ENCODE measurements at regions not wholly inside any gene's neighbourhood (a gene's known extent, or its start where the extent isn't known, plus 50 kb on each side); places are given as distances from the start of the nearest gene placed in this dataset.
"Not testable (repeated sequence)": the region's sequence is repeated elsewhere in the genome, so short reads cannot be mapped to it uniquely, and the experiment has no call there.

DNA sequence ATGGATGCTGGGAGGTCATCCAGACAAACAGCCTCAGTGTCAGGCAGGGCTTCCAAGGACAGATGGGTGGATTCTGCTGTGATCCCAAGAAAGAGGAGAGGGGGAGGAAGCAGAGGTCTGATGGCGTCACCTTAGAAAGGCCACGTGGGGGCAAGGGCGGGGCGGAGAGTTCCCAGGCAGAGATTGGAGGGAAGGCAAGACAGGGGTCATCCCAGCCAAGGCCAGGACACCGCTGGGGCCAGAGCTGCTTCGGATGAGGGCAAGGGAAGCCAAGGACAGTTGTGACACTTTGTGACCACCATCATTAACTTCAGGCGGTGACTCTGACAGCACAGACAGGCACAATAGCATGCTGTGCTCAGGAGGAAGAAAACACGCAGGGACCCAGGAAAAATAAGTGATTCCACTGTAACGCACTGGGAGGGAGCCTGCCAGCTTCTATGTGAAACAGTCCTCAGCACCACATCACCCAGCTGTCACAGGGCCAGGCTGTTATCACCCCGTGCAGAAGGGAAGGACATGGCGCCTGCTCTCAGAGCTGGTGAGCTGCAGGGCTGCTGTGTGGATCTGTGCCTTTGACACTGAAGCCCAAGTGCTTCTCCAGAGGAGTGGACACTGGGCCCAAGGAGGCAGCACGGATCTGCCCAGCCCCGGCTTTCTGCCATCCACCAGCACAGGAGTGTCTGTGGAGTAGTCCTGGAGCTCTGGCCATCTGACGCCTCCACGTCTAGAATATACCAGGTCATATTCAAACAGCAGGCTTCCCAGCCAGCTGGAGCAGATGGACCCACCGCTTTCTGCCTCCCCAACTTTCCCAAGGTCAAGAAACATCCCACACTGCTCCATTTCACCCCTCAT is 204.1 kb downstream of the NDUFA10 start:
- DNase-seq (ENCODE audit: low read depth in 1 of 2, low spot score in 1 of 2): no peak

DNA sequence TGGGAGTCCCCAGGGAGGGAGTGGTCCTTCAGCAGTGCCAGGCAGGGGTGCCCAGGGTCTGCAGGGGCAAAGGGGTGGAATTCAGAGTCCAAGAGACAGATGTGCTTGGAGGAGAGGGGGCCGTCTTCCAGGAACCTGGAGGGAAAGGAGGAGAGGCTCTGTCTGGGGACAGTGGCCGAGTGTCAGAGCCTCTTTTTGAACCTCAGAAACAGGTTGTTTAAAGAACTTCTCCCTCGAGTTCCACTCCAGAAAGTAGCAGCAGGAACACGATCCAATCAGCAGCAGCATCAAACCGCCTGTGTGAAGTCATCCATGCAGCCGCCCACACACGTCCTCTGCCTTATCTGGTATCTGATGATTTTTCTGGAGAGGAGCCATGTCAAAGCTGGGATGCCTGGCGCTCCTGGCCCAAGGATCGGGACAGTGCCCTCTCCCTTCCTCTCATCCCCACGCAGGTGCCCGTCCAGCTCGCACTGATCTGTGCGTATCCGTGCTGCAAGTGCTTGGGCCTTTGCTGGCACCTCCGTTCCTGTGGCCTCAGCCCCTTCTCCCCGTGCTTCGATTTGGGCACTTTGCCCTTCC is 205.1 kb downstream of the NDUFA10 start:
- DNase-seq (ENCODE audit: low read depth in 1 of 2, low spot score in 1 of 2): no peak

DNA sequence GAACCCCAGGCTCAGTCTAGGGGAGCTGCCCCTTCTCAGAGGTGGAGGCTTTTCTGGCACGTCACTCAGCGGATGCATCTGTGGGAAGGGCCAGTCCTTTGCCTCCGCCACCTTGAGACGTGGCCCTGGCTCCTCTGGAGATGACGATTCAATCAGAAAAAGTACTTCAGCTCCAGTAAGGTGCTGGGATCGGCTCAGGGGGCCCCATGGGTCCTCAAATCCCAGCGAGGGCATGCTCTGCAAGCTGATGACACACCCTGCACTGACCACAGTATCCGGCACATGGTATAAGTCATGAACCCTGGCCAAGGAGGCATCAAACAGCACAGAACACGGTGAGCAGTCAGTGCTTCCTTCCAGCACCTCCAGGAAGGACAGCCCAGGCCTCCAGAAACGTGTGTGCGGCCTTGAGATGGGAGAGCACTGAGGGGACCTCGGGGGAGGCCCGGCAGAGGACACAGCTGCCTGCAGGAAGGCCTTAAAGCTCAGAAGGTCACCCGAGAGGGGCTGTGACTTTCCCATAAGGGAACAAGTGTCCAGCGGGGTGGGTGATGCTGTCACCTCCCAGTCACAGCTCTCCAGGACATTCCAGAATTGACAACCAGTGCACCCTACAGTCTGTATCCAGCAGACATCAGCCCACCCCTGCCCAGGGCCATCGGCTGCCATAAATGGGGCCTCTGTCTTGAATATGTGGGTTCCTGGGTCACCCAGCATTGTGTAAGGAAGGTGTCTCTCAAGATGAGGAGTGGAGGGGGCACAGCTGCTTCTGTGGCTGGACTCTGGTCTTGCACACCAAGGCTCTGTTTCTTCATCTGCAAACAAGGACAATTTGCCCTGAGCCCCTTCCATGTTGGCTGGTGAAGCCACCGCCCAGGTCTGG is 205.8 kb downstream of the NDUFA10 start:
- no peak for DNase-seq (ENCODE audit: low read depth in 1 of 2, low spot score in 1 of 2)

DNA sequence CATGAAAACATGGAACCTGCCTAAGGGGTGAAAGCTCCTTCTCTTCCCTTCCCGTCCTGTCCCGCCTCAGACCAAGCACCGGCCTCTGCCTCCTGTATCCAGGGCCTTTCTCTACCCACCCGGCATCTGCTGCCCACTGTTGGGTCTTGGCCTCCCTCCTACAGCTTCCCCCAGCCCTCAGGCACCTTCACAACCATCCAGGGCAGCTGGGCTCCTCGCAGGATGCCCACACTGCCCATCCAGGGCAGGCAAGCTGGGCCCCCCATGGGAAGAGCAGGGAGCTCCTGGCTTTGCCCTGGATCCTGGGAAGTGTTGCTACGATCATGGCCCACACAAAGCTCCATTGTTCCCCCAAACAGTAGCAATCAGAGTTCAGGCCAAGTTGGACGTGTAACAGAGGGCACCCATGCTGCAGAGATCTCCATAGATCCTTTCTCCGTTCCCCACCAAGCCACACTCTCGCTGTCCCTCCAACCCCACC is 206.6 kb downstream of the NDUFA10 start:
- no peak for DNase-seq (ENCODE audit: low read depth in 1 of 2, low spot score in 1 of 2)

DNA sequence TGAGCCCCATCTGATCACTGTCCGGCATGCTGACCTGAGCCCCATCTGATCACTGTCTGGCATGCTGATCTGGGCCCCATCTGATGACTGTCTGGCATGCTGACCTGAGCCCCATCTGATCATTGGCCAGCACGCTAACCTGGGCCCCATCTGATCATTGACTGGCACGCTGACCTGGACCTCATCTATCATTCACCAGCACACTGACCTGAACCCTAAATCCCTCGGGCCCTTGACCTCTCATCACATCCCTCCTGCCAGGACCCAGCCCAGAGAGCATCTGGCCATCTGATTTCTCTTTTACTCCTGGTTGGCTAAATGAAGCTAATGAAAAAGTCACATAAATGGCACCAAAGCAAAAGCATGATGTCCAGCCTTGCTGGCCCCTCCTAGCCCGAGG is 207.1 kb downstream of the NDUFA10 start:
- DNase-seq (ENCODE audit: low read depth in 1 of 2, low spot score in 1 of 2): no peak

DNA sequence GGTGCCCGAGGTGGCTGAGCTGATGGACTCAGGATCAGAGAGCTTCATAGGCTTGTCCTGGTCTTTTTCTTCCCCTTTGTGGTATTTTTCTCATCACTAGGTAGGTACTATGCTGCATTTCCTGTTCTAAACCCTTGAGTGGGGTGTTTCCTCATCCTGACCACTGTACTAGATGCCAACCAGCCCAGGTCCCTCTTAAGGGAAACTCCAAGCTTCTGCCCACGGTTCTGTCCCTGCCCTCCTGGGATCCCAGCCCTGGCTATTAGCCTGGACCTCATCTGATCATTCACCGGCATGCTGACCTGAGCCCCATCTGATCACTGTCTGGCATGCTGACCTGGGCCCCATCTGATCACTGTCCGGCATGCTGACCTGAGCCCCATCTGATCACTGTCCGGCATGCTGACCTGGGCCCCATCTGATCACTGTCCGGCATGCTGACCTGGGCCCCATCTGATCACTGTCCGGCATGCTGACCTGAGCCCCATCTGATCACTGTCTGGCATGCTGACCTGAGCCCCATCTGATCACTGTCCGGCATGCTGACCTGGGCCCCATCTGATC is 207.6 kb downstream of the NDUFA10 start:
- DNase-seq (ENCODE audit: low read depth in 1 of 2, low spot score in 1 of 2): not testable (repeated sequence)

DNA sequence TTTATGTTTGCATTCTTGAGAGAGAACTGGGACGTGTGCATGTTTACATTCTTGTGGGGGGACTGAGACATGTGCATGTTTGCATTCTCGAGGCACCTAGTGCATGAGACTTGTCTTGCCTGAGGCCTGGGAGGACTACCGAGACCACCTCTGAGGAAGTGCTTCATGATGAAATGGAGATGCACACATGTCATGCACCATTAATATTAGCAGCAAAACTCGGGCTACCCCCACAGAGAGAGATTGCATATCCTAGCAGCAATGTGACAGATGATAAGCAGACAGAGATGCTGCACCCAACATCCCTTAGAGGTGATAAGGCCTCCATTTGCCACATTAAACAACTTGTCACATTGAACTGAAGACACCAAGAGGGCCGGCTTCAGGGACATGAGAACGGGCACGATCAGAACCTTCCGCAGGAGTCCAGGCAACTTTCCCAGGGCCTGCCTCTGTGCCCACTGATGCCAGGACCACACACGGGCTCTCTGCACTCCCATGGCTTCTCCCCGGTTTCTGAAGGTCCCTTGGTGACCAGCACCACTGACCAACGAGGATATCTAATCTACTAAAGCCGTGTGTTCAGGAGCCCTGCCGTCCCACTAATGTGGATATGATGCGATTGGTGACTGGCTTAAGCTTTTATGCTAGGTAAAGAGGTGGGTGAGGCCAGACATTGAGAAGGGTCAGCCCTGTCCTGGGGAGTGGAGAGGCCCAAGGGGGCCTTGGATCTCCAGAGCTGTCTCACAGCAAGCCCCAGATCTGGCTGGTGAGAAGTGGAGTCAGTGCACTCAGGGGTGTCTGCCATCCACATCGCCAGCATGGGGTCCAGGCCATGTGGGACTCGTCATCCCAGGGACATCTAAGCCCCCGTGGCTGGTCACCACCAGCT is 208.3 kb downstream of the NDUFA10 start:
- no peak for DNase-seq (ENCODE audit: low read depth in 1 of 2, low spot score in 1 of 2)

DNA sequence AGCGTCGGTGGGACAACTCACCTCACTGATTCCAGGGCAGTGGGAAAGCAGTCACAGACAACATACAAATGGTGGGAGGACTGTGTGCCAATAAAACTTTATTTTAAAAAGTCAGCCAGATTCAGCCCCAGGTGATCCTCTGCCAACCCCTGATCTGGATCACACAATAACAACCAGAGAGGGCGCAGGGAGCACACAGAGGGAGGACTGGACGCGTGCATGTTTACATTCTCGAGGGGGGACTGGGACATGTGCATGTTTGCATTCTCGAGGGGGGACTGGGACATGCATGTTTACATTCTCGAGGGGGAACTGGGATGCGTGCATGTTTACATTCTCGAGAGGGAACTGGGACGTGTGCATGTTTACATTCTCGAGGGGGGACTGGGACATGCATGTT is 209.5 kb downstream of the NDUFA10 start:
- DNase-seq (ENCODE audit: low read depth in 1 of 2, low spot score in 1 of 2): no peak

DNA sequence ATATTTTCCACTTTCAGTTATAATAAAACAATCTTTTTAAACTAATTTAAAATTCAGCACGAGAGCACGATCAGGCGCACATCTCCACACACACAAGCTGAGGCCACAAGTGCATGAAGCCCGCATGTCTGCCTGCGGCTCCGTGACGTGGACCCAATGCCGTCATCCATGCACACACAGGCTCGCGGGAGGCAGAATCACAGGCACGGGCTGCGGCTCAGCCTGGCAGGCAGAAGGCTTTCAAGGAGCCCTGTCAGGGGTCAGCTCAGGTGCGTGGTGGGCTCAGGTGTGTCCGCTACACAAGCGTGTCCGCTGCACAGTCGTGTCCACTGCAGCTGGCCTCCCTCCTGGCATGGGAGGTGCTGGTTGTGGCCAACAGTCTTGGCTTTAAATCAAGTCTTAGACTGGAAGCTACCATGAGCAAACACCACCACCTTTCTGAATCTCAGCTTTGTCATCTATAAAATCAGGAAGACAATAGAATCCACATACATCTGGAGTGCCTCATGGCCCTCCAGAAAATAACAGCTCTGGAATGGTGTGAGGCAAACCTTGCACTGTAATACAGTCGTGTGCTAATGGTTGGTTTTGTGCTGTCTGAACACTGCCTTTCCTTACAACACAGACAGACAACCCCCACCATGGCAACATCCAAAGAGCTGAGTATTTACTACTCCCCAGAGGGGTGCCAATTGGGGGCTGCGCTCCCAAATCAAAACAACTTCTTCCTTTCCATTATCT is 210.1 kb downstream of the NDUFA10 start:
- DNase-seq (ENCODE audit: low read depth in 1 of 2, low spot score in 1 of 2): no peak

DNA sequence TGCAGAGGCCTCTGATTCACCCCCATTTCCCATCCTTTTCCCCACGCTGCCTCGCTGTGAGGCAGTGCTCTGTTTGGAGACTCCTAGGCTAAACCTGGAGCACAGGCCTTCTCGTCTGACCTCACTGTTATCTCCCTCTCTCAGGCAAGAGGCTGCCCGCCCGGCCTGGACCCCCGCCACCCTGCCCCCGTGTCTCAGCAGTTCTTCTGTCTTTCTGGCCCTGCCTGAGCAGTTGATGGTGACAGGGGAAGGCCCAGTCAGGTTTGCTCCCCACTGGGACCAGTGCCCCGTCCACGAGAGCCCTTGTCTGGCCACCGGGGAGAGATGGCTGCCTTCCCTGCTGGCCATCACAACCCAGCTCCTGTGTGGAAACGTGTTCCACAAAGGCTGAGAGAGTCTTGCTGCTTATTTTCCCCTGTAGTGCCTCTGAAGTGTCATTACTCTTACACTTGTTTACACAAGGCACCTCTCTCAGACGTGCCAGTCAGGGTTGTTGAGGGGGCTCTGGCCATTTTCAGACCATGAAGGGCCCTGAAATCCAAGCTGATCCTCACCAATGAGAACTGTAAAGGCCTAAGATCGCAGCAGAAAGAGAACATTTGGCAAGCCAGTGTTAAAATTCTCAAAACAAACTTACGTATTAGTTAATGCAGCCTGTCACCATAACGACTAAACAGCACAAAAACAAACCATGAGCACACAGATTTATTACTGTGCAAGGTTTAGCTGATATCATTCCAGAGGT is 210.9 kb downstream of the NDUFA10 start:
- DNase-seq (ENCODE audit: low read depth in 1 of 2, low spot score in 1 of 2): no peak

DNA sequence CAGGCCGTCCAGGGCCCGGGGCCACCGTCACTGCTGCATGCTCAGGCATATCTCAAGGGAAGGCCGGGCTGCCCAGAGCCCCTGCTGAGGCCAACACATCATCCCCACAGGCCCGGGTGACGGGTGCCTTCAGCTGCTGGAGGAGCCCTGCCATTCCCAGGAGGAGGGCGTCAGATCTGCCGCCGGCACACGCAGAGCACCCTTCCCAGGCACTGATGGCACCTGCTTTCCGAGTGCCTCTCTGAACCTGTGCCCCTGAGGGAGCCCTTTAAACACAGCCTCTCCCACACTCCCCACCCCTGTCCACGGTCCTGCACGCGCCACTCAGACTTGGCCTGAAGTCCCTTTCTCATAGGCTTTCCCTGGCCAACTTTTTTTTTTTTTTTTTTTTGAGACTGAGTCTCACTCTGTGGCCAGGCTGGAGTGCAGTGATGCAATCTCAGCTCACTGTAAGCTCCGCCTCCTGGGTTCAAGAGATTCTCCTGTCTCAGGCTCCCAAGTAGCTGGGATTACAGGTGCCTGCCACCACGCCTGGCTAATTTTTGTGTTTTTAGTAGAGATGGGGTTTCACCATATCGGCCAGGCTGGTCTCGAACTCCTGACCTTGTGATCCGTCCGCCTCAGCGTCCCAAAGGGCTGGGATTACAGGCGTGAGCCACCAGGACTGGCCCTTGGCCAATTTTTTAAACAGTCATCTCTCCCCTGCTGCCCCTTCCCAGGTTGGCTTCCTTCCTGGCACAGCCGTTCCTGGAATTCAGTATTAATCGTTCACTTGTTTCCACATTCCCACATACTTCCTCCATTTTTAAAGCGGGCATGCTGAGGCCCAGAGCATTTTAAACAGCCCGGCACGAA is 211.7 kb downstream of the NDUFA10 start:
- no peak for DNase-seq (ENCODE audit: low read depth in 1 of 2, low spot score in 1 of 2)

DNA sequence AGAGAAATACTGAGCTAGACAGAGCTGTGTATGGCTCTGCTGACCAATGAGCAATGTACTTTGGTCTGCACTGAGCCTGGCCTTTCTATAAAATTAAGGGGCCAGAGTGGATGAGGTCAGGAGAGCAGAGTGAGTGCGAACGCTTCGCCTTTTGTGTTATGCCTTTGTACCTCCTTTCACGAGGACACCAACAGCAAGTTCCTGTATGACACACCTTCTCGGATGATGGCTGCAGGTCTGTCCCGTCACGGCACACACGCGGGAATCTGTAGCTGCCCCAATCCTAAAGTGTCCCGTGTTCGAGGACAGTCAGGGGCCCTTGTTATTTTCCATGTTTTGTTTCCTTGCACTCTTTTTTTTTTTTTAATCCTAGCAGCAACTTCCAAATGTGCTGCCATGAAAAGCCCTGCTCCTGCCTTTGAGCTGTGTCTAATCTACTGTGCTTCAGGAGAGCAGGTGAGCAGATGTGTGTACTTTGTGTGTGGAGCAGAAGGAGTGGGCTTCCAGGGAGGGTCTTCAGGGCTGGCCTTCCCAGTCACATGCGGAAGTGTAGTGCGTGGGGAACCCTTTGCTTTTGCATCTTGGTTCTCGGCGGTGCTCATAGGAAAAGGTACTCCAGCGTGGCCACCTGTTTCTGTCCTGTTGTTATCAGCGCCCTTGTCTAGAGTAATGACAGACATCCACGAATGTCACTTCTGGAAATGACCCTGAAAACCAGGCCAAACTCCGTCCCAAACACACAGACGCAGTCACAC is 213.2 kb downstream of the NDUFA10 start:
- DNase-seq (ENCODE audit: low read depth in 1 of 2, low spot score in 1 of 2): no peak

DNA sequence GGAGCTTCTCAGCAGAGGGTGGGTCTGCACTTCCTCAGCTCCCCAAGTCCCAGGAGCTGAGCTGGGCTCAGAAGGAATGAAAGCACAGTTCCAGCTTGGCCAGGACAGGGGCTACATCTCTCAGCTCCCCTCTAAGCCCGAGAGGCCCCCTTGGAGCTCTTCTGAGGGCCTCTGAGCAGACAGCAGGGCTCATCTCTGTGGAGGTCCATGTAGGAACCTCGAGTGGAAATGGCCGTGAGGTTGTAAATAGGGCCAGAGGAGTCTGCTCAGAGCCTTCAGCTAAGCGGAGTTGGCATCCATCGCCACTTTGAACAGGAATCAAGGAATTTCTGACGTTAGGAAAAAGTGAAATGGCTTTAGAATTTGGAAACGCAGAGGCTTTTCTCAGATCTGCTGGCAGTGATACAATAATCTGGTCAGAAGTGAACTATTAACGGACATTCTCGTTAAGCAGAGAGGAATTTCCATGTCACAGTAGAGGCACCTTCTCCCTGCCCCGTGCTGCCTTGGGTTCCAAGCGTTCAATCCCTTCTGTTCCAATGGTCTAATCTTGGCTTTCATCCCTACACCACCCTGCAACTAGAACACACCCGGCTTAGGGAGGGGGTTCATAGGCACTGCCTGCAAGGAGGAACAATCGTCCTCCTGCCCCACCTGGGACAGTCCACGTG is 213.9 kb downstream of the NDUFA10 start:
- no peak for DNase-seq (ENCODE audit: low read depth in 1 of 2, low spot score in 1 of 2)

DNA sequence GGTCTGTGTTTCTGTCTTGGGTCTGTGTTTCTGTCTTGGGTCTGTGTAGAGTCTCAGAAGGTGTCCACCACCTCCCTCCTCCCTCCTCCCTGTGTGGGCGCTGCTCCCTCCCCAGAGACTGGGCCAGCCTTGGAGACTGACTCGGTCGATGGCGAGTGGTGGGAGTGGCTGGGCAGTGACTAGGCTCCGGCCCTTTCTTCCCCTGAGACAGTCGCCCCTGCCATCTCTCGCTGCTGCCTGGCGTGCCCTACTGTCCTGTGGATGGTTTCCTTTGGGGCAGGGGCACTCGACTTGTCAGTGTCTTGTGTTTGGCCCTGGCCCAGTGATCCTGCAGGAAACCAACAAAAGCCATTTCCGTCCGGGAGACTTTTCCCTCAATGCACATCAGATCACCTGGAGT is 215.8 kb downstream of the NDUFA10 start:
- no peak for DNase-seq (ENCODE audit: low read depth in 1 of 2, low spot score in 1 of 2)

DNA sequence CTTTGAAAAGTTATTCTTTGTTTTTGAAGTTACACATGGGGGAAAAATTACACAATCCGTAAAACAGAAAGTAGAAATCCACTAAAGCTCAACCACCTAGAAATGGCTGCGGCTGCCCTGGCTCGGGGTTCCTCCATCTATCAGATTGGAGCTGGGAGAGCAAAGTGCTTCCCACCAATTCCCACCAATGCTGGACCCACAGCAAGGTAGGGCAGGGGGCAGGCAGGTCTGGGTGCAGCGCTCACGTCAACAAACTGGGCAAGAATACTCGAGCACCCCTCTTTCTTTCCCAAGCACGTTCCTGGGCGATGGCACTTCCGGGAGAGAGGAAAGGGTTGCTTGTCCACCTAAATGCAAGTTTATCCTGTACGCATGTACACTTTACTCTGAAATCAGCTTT is 217.6 kb downstream of the NDUFA10 start:
- no peak for DNase-seq (ENCODE audit: low read depth in 1 of 2, low spot score in 1 of 2)

DNA sequence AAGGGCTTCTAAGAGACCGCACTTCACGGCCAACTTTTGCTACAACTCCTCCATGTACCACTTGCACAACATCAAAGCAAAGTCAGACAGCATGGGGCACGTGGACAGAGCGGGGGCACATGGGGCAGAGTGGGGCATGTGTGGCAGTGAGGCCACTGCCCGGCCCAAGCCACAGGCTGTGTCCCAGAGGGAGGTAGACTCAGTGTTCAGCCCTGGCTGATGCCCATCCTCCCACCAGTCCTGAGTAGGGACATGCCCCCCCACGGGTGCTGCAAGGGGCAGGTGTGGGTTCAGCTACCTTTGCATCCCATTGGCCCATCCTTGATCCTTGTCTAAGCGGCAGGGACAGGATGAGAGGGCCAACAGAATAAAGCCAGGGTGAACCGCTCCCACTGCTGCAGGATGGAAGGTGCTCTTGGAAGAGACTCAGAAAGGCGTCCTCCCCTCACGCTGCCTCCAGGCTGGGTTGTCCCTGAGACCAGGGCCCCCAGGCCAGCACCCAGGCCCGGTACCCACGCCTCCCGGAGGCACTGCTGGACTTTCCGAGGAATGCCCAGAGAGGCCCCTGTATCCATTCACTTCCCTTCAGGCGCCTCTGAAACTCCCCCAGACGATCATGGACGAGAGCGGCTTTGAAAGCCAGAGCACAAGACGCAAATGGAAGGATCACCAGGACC is 218.2 kb downstream of the NDUFA10 start:
- no peak for DNase-seq (ENCODE audit: low read depth in 1 of 2, low spot score in 1 of 2)

Data from activated T-helper 1 cell treated with anti-CD3 and anti-CD28 coated beads, Interleukin-2, amount 50 U/mL, for 16 hours (primary cell).